HepG2 (cell line): ENCODE measurements at regions not wholly inside any gene's neighbourhood (a gene's known extent, or its start where the extent isn't known, plus 50 kb on each side); places are given as distances from the start of the nearest gene placed in this dataset.

Experiments used
- EZH2 ChIP-seq: conservative IDR thresholded peaks from 2 replicates; pipeline ENCODE4 v1.6.1; 2012; ENCODE audit warnings: mild to moderate bottlenecking, low read depth, low read length, moderate library complexity
- HOXA9 ChIP-seq: sonication (generic); formaldehyde crosslinking; IDR thresholded peaks from 2 replicates; pipeline ENCODE4 v1.8.1; 2022; ENCODE audit warnings: missing genetic modification reagents, mild to moderate bottlenecking, moderate library complexity, borderline replicate concordance
- KDM4B ChIP-seq: sonication (generic); formaldehyde crosslinking; IDR thresholded peaks from 2 replicates; pipeline ENCODE4 v1.4.0; 2020; ENCODE audit warnings: missing genetic modification reagents
- MAF1 ChIP-seq: sonication (generic); formaldehyde crosslinking; IDR thresholded peaks from 2 replicates; pipeline ENCODE4 v1.5.0; 2020; ENCODE audit warnings: missing genetic modification reagents, borderline replicate concordance
- MYC ChIP-seq: sonication (generic); formaldehyde crosslinking; IDR thresholded peaks from 2 replicates; pipeline ENCODE4 v1.9.0; 2021; ENCODE audit warnings: missing genetic modification reagents, borderline replicate concordance
- SNAPC4 ChIP-seq: sonication (generic); formaldehyde crosslinking; IDR thresholded peaks from 2 replicates; pipeline ENCODE4 v1.4.0; 2020; ENCODE audit warnings: mild to moderate bottlenecking, missing genetic modification reagents
- ZNF782 ChIP-seq: sonication (generic); formaldehyde crosslinking; IDR thresholded peaks from 2 replicates; pipeline ENCODE4 v1.4.0; 2020; ENCODE audit warnings: missing genetic modification reagents, mild to moderate bottlenecking, borderline replicate concordance
- TF ChIP-seq, protein P1 (sequence below): sonication (generic); formaldehyde crosslinking; IDR thresholded peaks from 2 replicates; pipeline ENCODE4 v1.5.0; 2020; ENCODE audit warnings: missing genetic modification reagents

- TF ChIP-seq ZNF782 (CRISPR knock-in tag) (no peak), SNAPC4 (CRISPR knock-in tag) (no peak), KDM4B (CRISPR knock-in tag) (no peak), MAF1 (CRISPR knock-in tag) (no peak), EZH2 (no peak), HOXA9 (no peak), MYC (CRISPR knock-in tag) (no peak)
- TF ChIP-seq, protein P1, sequence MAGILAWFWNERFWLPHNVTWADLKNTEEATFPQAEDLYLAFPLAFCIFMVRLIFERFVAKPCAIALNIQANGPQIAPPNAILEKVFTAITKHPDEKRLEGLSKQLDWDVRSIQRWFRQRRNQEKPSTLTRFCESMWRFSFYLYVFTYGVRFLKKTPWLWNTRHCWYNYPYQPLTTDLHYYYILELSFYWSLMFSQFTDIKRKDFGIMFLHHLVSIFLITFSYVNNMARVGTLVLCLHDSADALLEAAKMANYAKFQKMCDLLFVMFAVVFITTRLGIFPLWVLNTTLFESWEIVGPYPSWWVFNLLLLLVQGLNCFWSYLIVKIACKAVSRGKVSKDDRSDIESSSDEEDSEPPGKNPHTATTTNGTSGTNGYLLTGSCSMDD (CRISPR knock-in tag): no peak
- TF ChIP-seq, all 625 proteins: peak for 0
Measured at GRCh38 chrX:115362334-115363095, 73.0 kb downstream of the LUZP4 start (continued).
